Glomerular endothelial cell (primary cell): ENCODE measurements at regions not wholly inside any gene's neighbourhood (a gene's known extent, or its start where the extent isn't known, plus 50 kb on each side); places are given as distances from the start of the nearest gene placed in this dataset.

Experiments used
- DNase-seq: peaks from one replicate; pipeline ENCODE4 v3.0.0-alpha.2; 2011; ENCODE audit warnings: low read depth, low spot score; ENCODE audit errors: extremely low read depth

- DNase-seq, result no peak
Measured at GRCh38 chr15:95948411-95948810, 382.1 kb upstream of the NR2F2 start.

DNA sequence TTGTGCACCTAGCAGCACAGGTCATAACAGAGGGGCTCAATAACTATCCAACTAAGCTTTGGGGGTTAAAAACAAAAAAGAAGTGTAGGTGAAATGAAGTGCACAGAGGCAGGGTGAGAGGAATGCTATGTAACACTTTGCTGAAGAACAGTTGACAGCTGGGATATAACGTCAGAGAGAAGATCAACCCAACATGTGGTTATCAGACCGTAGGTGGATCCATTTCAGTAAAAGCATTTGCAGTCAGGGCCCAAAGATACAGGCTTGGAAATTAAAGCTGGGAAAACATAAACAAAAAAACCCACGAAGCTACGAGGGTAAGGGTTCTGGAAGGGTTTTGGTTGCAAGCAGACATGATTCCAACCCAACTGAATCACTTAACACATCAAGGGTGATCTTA lies 377.5 kb upstream of the NR2F2 start:
- DNase-seq, result no peak

GRCh38 chr15:95957861-95958260 lies 372.6 kb upstream of the NR2F2 start:
- no peak for DNase-seq

GRCh38 chr15:95958382-95958781 lies 372.1 kb upstream of the NR2F2 start:
- DNase-seq, result no peak

DNA sequence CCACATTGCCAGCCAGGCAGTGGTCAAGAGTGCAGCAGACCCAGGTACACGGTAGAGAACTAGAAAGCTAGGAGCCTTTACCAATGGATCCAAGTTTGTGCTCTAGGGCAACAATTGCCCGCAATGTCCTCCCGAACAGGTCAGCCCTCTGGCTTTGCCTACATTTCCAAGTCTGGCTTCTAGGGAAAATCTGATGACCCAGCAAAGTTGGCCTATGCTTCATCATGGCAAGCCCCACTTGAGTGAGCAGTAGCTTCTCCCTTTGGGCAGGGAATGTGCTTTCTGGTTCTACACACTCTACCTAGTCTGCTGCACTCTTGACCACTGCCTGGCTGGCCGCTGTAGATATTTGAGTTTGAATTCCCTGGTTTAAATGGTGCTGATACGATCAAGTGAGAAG lies 361.6 kb upstream of the NR2F2 start:
- DNase-seq, result no peak

GRCh38 chr15:95970326-95970725 lies 360.2 kb upstream of the NR2F2 start:
- DNase-seq, result no peak

DNA sequence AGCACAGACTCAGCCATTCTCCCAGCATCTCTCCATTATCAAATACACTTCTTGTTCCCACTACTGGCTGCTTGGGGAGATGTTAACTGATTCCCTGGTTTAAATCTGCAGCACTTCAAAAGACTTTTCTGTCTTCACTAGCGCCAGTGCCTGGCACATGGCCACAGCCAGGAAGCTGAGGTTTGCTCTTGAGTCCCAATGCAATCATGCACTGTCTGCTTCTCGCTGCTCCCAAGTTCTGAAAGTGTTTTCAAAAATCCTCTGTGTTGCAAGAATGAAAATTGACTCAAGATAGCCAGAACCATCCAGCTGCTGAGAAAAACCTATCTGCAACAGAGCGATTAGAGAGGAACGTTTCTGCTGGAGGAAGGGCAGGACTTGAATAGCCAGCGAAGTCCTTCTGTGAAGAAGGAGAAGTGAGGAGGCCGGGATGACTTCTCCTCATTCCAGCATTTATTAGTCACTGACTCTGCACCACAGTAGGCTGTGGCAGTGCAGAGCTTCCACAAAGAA lies 358.4 kb upstream of the NR2F2 start:
- no peak for DNase-seq

DNA sequence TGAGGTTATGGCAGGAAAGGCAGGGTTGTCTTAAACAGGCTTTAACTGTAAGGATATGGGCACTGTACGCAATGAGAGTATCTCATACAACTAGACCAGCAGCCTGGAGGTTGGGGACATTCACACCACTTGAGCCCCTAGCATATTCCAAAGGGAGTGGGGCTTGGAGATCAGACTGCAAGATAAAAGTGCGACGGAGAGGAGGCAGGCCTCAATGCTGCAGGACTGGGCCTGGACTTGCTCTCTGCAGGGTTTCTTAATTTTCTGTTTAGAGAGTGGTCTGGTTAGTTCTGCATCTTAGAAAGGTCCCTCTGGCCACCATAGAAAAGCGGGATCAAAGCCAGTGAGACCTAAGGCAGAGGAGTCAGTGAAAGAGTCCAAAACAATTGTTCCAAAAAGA lies 357.7 kb upstream of the NR2F2 start:
- DNase-seq, result no peak

- DNase-seq, result no peak
Measured at GRCh38 chr15:95973566-95974256, 356.8 kb upstream of the NR2F2 start.

- DNase-seq, result no peak
Measured at GRCh38 chr15:95975212-95975611, 355.3 kb upstream of the NR2F2 start.

- DNase-seq, result no peak
Measured at GRCh38 chr15:95979286-95979685, 351.2 kb upstream of the NR2F2 start.

DNA sequence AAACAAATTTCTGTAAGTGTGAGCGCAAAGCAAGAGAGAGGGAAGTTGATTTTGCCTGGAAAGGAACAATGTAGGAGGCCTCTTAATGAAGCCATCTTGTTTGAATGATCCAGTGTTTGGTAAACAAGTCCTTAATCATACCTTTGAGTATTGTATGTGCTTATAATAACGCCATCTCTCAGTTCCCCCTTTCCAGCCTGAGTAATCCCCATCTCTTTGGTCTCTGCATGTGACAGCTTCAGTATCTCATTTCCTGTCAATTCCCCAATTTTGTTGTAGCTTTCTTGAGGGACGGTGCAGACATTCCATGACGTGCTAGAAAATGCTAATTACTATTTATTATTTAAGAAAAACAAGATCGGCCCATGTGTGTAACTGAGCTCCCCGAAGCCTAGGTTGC lies 349.3 kb upstream of the NR2F2 start:
- no peak for DNase-seq

GRCh38 chr15:95987299-95987698 lies 343.2 kb upstream of the NR2F2 start:
- no peak for DNase-seq

DNA sequence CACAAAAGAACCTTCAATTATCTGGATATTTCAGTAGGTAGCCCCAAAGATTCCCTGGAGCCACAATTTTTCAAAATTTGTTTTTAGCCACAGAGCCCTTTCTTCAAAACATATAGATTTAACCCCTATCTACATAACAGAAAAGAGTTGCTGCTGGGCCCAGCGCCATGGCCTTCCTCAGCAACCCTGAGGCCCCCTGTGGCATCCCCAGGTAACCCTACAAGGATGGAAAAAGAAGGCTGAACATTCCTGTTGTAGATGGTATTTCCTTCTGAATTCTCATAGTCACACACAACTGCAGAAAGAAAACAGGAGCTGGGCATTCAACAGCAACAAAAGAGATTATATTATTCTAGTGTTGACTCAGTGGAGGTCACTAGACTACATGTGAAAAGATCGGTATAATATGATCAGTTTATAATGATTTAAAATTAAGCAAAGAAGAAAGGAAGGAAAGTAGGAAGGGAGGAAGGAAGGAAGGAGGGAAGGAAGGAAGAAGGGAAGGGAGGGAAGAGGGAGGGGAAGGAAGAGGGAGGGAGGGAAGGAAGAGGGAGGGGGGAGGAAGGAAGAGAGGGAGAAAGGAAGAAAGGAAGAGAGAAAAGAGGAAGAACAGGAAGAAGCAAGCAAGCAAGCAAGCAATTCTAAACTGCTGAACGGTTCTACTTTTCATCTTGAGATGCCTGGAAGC lies 342.5 kb upstream of the NR2F2 start:
- DNase-seq, result no peak

- no peak for DNase-seq
Measured at GRCh38 chr15:95988574-95988887, 342.0 kb upstream of the NR2F2 start.

DNA sequence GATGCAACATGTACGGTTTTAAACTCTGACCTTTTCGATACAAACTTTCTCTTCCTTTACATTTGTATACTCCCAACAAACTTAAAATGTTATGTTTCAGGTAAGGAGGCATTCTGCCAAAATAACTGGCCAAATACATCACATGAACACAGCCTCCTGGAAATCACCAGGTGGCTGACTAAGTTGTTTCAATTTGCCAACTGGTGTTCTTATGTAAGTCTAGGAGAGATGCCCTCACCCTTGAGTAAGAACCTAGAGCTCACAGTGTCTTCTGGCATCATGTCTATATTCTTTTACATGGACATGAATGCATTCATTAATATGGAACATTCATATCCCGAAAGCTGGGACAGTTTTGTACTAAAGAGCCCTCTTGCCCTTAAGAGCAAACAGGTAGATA lies 341.1 kb upstream of the NR2F2 start:
- no peak for DNase-seq

DNA sequence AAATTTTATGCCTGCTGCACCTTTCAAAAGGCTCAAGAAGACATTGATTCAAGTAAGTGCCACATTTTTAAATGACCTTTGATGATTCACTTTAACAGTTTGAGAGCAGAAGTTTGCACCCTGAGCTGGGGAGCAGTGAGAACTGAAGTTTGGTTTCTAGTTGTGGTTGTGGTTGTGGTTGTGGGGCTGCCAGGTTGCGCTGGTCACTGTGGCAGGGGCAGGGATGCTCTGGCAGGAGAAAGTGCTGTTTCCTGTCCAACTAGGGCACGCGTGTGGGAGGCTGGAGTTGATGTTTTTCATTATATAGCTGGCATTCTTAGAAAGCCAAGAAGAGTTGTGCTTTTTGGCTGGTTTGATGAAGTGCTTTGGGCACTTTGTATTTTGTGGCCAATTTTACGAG lies 339.7 kb upstream of the NR2F2 start:
- no peak for DNase-seq

DNA sequence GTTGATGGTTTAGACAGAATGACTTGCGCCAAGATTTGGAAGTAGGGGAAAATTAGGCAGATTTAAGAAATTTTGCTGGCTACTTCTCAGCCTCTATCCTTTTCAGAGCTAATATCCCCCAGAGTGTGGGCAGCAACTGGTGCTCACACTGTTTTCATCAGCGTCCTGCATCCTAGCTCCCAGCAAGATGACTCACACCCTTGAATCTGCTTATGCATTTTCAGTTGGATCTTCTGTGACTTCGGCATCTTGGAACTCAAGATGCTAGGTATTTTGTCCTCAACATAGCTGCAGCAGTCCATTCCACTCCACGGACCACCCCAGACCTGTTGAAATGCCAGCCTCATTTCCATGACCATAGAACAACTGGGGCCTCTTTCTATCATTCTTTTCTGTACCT lies 336.1 kb upstream of the NR2F2 start:
- no peak for DNase-seq

DNA sequence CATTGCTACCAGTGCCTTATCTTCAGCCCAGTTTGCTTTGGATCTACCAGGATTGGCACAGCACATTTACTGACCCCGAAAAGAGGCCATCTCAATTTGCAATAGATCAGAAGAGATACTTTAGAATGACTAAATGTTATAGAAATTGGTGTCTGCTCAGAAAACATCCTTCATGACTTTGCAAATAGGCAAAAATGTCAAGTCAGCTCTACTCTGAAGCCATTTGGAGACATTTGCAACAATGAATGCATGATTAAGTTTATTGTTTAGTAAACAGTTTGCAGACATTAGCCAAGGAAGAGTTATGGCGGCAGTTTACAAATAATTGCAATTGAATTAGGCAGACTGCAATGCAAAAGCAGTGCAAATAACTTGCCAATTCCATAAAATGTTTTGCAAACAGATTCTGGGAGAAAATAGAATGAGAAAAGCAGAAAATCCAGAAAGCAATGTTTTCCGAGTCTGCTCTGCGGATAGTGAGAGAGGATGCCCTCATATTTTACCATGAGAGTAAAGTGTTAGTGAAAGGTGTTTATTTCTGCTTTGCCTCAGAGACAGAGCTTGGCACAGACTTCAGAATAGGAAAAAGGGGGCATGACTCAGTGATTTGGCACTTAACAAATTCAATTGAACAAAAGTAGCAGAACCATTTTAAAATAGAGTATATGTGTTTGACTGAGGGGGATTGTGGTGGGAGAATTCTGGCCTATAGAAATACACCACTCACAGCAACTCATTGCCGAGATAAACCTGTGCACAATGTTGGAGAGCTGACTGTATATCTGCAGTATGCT lies 334.9 kb upstream of the NR2F2 start:
- DNase-seq, result no peak

DNA sequence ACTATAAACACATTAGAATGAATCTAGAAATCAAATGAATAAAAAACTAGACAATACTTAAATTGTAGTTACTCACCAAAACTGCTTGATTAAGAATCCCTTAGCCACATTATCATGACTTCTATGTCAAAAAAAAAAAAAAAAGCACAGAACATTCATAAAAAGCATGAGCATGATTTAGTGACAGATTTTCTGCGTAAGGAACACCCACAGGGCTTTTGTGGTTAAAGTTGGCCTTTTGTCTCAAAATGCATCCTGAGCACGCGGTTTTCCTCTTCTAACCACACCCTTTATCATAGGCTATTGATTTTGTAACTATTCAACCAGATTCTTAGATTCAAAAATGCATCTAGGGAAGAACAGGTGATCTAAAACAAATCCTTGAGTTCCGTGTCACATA lies 334.0 kb upstream of the NR2F2 start:
- DNase-seq, result no peak

DNA sequence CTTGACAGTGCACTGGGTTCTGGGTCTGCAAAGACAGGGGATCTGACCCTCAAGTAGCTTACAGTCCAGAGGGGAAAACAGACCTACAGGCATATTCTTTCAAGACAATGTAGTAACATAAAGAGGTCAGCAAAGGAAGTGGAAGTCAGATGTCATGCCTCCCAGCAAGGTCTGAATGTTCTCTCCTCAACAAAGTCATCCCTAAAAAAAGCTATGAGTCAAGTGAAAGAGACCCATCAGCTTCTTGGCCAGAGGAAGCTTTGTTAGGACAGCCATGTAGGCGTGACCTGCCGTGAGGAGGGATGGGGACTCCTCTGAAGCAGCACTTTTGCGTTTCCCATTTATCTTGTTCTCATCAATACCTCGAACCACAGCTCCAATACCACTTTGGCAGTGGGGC lies 331.6 kb upstream of the NR2F2 start:
- DNase-seq, result no peak
